HK-2 (cell line): ENCODE measurements at regions not wholly inside any gene's neighbourhood (a gene's known extent, or its start where the extent isn't known, plus 50 kb on each side); places are given as distances from the start of the nearest gene placed in this dataset.

Experiments used
- DNase-seq: peaks from one replicate; pipeline ENCODE4 v3.0.0-alpha.2; 2018; ENCODE audit not compliant: unreplicated experiment

- no peak for DNase-seq
Measured at GRCh38 chr20:48358176-48359054, 469.4 kb downstream of the PREX1 start.

GRCh38 chr20:48357714-48358113, 470.1 kb downstream of the PREX1 start:
- no peak for DNase-seq

GRCh38 chr20:48354903-48355302, 472.9 kb downstream of the PREX1 start:
- DNase-seq: no peak

- DNase-seq: no peak
Measured at GRCh38 chr20:48354320-48354876, 473.4 kb downstream of the PREX1 start.

- no peak for DNase-seq
Measured at GRCh38 chr20:48352628-48353027, 475.2 kb downstream of the PREX1 start.

GRCh38 chr20:48352042-48352441, 475.8 kb downstream of the PREX1 start:
- no peak for DNase-seq

DNA sequence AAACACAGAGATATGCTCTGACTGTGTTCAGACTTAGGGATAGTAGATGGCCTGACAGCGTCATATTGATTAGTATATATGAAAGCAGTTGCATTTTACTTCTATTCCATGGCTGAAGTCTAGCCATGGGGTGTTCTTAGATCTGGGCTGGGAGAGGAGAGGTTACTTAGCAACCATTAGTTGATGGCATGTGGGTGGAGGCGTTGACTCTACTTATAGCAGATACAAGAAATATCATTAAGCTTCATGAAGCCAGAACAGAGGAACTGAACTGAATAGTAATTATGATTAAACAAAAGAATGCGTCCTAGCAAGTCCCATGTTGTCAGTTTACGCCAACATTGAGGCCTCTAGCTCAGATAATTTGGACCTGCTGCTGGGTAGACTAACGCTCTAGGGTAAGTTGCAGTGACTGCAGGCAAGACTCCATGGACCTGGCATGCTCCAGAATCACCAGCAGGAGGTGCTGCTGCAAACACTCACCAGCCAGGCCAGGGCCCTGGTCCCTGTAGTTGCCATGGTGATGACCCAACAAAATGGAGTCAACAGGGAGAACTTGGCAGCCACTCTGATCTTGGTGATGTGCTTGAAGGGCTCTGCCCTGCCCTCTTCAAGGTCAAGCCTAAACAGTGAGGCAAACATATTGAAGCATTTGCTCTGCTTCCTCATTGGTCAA, 477.3 kb downstream of the PREX1 start:
- DNase-seq: no peak

- DNase-seq: no peak
Measured at GRCh38 chr20:48349656-48350055, 478.1 kb downstream of the PREX1 start.

- no peak for DNase-seq
Measured at GRCh38 chr20:48348022-48348421, 479.8 kb downstream of the PREX1 start.

DNA sequence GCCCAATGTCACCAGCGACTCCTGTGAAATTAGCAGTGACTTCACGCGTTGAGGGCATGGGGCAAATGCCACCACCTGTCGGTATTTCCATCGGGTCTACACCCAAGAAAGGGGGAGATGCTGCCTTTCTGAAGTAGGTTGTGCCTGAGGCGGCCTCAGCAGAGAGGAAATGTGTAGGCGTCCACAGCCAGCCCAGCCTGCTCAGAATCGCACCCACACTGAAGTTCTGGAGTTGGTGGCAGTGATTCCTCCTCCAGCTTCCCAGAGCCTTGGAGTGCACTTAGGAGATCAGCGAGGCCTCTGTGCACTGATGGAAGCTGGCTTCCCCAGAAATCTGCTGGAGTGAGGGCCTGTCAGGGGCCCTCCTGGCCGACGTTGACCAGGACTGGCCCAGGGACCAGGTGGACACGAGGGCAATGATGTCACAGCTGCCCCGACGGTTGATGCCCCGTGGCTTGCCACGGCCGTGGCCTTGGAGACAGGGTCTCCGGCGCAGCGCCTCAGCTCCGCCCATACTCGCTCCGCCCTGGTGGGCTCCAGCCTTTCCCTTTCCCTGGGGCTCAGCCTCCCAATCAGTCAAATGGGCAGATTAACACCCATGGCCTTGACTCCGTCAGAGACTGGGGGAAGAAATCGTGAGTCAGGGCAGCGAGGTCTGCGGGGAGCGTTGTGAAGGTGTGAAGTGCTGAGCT, 484.8 kb downstream of the PREX1 start:
- no peak for DNase-seq

- no peak for DNase-seq
Measured at GRCh38 chr20:48340883-48341281, 486.9 kb downstream of the PREX1 start.

DNA sequence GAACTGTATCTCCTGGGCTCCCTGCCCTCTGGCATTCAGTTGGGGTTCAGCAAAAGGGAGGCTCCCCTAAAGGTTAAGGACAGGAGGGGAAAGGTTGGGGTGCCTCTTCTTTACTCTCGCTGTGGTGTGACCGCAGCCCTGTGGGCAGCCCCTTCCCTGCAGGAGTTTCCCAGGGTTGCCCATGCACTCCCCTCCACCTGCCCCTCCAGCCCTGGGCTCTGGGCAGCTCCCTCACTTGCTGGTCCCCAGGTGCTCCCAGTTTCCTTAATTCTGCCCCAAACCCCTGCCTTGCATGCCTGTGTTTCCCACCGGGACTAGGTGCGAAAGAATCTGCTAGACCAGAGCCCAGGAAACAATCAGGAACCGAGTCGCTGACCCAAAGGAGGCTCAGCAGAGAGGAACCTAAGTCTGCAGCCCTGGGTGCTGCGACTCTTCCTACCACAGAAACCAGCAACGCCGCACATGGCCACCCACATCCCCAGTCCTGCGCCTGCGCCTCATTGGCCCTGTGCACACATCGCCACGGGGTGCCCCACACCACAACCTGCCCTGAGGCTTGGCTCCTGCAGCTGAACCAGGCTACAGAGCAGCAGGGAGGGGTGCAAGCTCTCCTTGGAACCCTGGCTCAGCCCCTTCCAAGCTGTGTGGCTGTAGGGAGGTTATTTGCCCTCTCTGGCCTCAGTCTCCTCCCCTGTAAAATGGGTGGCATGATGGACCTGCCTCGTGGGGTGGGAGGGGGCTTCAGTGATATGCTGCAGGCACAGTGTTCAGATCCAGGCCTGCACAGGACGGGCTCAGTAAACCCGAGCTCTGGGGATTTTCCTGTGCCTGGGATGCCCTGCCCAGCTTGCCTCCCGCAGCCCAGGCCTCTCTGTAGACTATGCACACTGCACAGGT, 487.6 kb downstream of the PREX1 start:
- DNase-seq: no peak

- no peak for DNase-seq
Measured at GRCh38 chr20:48339190-48339985, 488.4 kb downstream of the PREX1 start.

DNA sequence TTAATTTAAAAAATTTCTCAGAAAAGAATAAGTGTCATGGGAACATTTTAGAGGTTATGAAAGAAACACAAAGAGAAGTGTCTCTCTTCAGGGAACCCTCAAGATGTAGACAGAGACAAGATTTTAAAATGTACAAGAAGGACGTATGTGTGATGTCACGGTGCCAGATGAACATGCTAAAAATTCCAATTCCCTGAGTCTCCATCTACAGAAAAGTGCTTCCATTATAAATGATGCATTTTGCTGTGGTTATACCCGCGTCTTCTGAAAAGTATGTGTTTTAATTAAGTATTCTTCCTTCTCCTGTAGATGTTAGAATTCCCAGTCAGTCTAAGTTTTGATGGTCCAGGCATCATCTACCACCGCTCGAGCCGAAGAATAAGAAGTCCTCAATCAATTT, 489.1 kb downstream of the PREX1 start:
- DNase-seq: no peak

DNA sequence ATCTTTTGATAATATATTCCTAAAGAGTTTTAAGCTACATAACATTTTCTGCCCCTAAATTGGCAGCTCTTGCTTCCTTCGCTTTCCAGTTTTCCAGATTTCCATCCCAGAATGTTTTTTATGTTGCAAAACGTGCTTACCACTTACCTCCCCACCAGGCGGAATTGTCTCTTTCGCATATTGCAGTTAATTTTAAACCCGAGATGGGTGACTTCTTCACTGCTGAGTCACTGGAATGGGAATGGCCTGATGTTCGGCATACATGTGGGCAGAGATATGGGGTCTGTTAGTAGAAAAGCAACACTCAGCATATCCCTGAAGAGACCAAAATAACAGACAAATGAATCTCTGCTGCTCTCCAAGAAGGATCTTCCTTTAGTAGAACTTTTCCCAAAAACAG, 491.2 kb downstream of the PREX1 start:
- DNase-seq: no peak

DNA sequence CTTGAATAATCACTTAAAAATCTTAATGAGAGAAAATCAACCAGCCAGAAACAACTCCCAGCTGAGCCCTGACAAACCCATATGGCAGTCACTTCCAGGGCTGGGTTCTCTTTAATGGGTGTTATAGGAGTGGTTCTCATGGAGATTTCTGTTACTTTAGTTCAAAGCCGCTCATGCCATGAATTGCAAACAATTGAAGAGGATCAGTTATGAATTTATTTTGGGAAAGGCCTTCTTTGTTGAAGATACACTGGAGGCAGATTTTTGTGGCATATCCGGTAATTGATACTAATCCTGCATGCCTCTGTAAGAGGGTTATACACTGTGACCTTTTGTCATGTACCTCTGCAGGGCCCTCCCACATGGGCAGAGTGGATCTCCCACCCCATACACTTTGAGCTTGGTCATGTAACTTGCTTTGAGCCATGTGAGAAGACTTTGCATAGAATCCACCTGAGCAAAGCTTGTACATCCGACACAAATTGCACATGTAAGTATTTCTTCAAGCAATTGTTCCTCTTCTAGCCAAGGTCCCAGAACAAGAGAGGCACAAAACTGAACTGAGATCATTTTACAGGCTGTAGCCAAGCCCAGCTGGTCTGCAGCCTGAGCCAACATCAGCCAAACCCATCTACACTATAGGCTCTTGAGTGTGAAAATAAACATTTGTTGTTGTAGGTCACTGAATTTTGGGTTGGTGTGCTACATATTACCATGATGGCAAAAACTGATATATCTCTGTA, 492.3 kb downstream of the PREX1 start:
- no peak for DNase-seq

DNA sequence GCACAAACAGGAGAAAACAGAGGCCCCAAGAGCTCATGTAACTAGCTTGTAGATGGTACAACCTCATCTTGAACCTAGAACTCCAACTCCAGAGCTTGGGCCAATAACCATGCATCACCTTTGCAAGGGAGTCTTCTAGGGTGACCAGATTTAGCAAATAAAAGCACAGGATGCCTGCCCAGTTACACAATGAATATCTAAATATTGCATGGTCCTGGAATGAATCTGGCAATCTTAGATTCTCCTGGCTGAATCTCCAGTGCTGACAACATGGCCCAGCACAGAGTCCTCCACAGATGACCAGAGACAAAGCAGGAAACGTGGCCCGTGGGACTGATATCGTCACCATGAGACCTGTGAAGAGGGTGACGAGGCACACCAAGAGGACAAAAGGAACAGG, 494.1 kb downstream of the PREX1 start:
- DNase-seq: no peak

DNA sequence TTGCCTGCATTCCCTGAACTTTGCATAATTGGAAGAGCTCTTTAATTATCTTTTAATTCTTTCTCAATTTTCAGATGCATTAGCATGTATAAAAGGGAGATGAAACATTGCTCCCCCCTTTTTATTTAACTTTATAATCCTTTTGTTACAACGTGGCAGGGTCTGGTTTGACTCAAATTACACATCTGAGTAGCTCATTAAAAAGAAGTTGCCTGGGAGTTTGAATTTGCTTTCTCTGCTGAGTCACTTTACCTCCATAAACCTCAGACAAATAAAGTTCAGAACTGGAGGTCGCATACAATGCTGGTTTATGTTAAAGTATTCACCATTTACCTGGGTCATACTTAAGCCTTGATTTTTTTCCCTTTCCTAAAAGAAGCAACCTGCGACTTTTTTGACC, 495.2 kb downstream of the PREX1 start:
- no peak for DNase-seq

DNA sequence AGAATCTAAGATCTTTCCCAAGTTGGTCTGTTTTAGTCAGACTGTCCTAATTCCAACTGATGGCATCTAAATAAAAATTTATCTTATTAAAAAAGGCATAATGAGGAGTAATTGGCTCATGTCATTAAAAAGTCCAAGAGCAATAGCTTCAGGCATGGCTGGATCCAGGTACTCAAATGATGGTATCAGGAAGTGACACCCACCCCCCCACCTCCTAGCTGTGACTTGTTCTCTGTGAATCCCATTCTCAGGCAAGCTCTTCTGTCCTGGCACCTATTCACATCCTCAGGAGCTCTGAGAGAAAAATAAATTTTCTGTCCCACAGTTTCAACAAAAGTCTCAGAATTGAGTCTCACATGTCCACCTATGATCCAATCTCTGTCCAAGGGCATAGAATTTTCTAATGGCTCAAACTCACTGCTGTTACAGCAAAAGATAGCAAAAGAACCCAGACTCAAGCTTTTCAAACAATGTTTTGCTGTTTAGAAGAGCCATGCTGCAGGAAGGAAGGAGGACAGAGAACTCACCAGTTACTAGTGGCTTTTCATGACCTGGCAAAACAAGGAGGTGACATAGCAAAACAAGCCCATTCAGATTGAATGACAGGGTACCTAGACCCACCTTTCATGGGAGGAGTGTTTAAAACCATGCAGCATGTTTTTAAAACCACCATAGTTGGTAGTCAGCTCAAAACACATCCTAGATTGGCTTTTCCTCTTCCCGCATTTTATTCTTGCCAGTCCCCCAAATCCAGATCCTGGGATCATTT, 496.1 kb downstream of the PREX1 start:
- DNase-seq: no peak
